ENCODE measurements at regions not wholly inside any gene's neighbourhood (a gene's known extent, or its start where the extent isn't known, plus 50 kb on each side); places are given as distances from the start of the nearest gene placed in this dataset.

DNA sequence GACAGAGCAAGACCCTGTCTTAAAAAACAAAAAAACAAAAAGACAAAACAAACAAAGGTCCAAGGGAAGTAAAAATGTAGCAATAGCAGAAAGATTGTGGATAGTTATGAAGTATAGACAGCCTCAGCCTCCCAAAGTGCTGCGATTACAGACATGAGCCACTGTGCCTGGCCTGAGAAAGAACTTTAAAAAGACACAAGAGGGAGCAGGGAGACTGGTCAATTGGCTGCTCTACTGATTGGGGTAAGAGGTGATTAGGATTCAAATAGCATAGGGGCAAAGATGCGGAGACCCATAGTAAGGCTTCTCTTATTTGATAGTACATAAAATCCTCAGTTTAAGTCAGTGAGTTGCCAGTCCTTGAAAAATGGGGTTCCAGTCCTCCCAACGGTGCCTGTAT lies 518.2 kb upstream of the GOT2 start:
- no peak for TF ChIP-seq ZNF79 (CRISPR knock-in tag; IDR thresholded peaks at IDR 0.05; ENCODE audit: low read depth)
- no peak for TF ChIP-seq ZNF717 (CRISPR knock-in tag; IDR thresholded peaks at IDR 0.05)
- TF ChIP-seq PTRF (tag; IDR thresholded peaks at IDR 0.05): no peak
- no peak for TF ChIP-seq ZBTB17 (CRISPR knock-in tag; IDR thresholded peaks at IDR 0.05)
- no peak for TF ChIP-seq MYC (IDR thresholded peaks at IDR 0.05; ENCODE audit: low read depth, low read length)
- no peak for TF ChIP-seq MYC (CRISPR knock-in tag; IDR thresholded peaks at IDR 0.05; ENCODE audit: borderline replicate concordance, low read depth)
- no peak for TF ChIP-seq ZBTB7A (IDR thresholded peaks at IDR 0.05; ENCODE audit: borderline replicate concordance, control insufficient read depth, low read depth, low read length)
- no peak for TF ChIP-seq PRDM10 (IDR thresholded peaks at IDR 0.05; ENCODE audit: partially characterized antibody)
- no peak for TF ChIP-seq CTCF (IDR thresholded peaks at IDR 0.05 in 2 of 3, conservative IDR thresholded peaks at IDR 0.05 in 1 of 3; ENCODE audit: insufficient read depth in 2 of 3, low read depth in 1 of 3, low read length in 3 of 3)
- no peak for TF ChIP-seq RBM25 (IDR thresholded peaks at IDR 0.05; ENCODE audit: low read depth, low read length, severe bottlenecking)
- TF ChIP-seq HOXB6 (CRISPR knock-in tag; IDR thresholded peaks at IDR 0.05; ENCODE audit: borderline replicate concordance): no peak
- TF ChIP-seq POLR2AphosphoS5 (IDR thresholded peaks at IDR 0.05; ENCODE audit: control insufficient read depth, insufficient read depth, low read depth, low read length): no peak
